HS-27A (cell line): ENCODE measurements at regions not wholly inside any gene's neighbourhood (a gene's known extent, or its start where the extent isn't known, plus 50 kb on each side); places are given as distances from the start of the nearest gene placed in this dataset.
"Not testable (repeated sequence)": the region's sequence is repeated elsewhere in the genome, so short reads cannot be mapped to it uniquely, and the experiment has no call there.

Source experiments
- DNase-seq: peaks from one replicate; pipeline ENCODE4 v3.0.0-alpha.2; 2012; ENCODE audit warnings: low read depth, missing footprints

GRCh38 chr5:60488466-60489130 lies 211.4 kb downstream of the DEPDC1B start:
- DNase-seq, result no peak

- DNase-seq, result no peak
Observed at GRCh38 chr5:60487885-60488442, 212.0 kb downstream of the DEPDC1B start.

- DNase-seq, result no peak
Observed at GRCh38 chr5:60487476-60487875, 212.5 kb downstream of the DEPDC1B start.

GRCh38 chr5:60485361-60485760 lies 214.6 kb downstream of the DEPDC1B start:
- DNase-seq, result no peak

GRCh38 chr5:60483050-60483449 lies 216.9 kb downstream of the DEPDC1B start:
- DNase-seq, result no peak

GRCh38 chr5:60482301-60482700 lies 217.7 kb downstream of the DEPDC1B start:
- no peak for DNase-seq

GRCh38 chr5:60479542-60479941 lies 220.4 kb downstream of the DEPDC1B start:
- no peak for DNase-seq

GRCh38 chr5:60477849-60478248 lies 222.1 kb downstream of the DEPDC1B start:
- no peak for DNase-seq

GRCh38 chr5:60473654-60474053 lies 226.3 kb downstream of the DEPDC1B start:
- no peak for DNase-seq

- not testable (repeated sequence) for DNase-seq
Observed at GRCh38 chr5:60473027-60473426, 226.9 kb downstream of the DEPDC1B start.

- no peak for DNase-seq
Observed at GRCh38 chr5:60470881-60471280, 229.1 kb downstream of the DEPDC1B start.

GRCh38 chr5:60469286-60469685 lies 230.7 kb downstream of the DEPDC1B start:
- no peak for DNase-seq

- DNase-seq, result no peak
Observed at GRCh38 chr5:60463179-60463868, 236.6 kb downstream of the DEPDC1B start.

GRCh38 chr5:60458666-60459065 lies 241.3 kb downstream of the DEPDC1B start:
- DNase-seq, result no peak

GRCh38 chr5:60457233-60457632 lies 242.7 kb downstream of the DEPDC1B start:
- no peak for DNase-seq

- no peak for DNase-seq
Observed at GRCh38 chr5:60455589-60455988, 244.4 kb downstream of the DEPDC1B start.

- not testable (repeated sequence) for DNase-seq
Observed at GRCh38 chr5:60454277-60454676, 245.7 kb downstream of the DEPDC1B start.

GRCh38 chr5:60453186-60453976 lies 246.6 kb downstream of the DEPDC1B start:
- no peak for DNase-seq

- no peak for DNase-seq
Observed at GRCh38 chr5:60448600-60448999, 251.4 kb downstream of the DEPDC1B start.

- no peak for DNase-seq
Observed at GRCh38 chr5:60447488-60447920, 252.5 kb downstream of the DEPDC1B start.

- DNase-seq, result no peak
Observed at GRCh38 chr5:60446917-60447316, 253.0 kb downstream of the DEPDC1B start.

- no peak for DNase-seq
Observed at GRCh38 chr5:60445921-60446320, 254.0 kb downstream of the DEPDC1B start.

- no peak for DNase-seq
Observed at GRCh38 chr5:60445427-60445826, 254.5 kb downstream of the DEPDC1B start.
